BLaER1 (cell line): ENCODE measurements at regions not wholly inside any gene's neighbourhood (a gene's known extent, or its start where the extent isn't known, plus 50 kb on each side); places are given as distances from the start of the nearest gene placed in this dataset.
A peak's percentile ranks its signal among the peaks of the same experiment; 100 is the strongest.

ENCODE experiments used
- H3K27ac ChIP-seq: shearing (Covaris generic); formaldehyde crosslinking; 2 replicates; pipeline ENCODE4 v1.8.1; 2022
- H3K27me3 ChIP-seq: shearing (Covaris generic); formaldehyde crosslinking; 2 replicates; pipeline ENCODE4 v1.8.1; 2022
- H3K36me3 ChIP-seq: shearing (Covaris generic); formaldehyde crosslinking; 2 replicates; pipeline ENCODE4 v1.8.1; 2022
- H3K4me1 ChIP-seq: shearing (Covaris generic); formaldehyde crosslinking; 2 replicates; pipeline ENCODE4 v1.8.1; 2022
- H3K4me2 ChIP-seq: shearing (Covaris generic); formaldehyde crosslinking; 2 replicates; pipeline ENCODE4 v1.8.1; 2022
- H3K4me3 ChIP-seq: shearing (Covaris generic); formaldehyde crosslinking; 2 replicates; pipeline ENCODE4 v1.8.1; 2022
- H3K9ac ChIP-seq: shearing (Covaris generic); formaldehyde crosslinking; 2 replicates; pipeline ENCODE4 v1.8.1; 2022
- H3K9me3 ChIP-seq: shearing (Covaris generic); formaldehyde crosslinking; 2 replicates; pipeline ENCODE4 v1.8.1; 2022
- H4K20me1 ChIP-seq: shearing (Covaris generic); formaldehyde crosslinking; 2 replicates; pipeline ENCODE4 v1.8.1; 2022
- Cebpa-rat ChIP-seq: shearing (Covaris generic); IDR thresholded peaks from 2 replicates; pipeline ENCODE4 v1.8.1; 2022

- no peak overlapping the region for H3K9ac ChIP-seq
- peaks cover 32% of the 10 kb centered on the region for H3K9me3 ChIP-seq
- no peak overlapping the region for H3K27ac ChIP-seq
- H3K36me3 ChIP-seq = no peaks in the 10 kb centered on the region
- TF ChIP-seq Cebpa-rat = no peak
- no peaks in the 10 kb centered on the region for H4K20me1 ChIP-seq
- no peak overlapping the region for H3K4me3 ChIP-seq
- no peak overlapping the region for H3K4me2 ChIP-seq
- no peaks in the 10 kb centered on the region for H3K4me1 ChIP-seq
- H3K27me3 ChIP-seq = no peaks in the 10 kb centered on the region
Observed at GRCh38 chr2:7765236-7765635, 848.0 kb downstream of the RNF144A start.

- Histone ChIP-seq H4K20me1 (no peaks in the 10 kb centered on the region), H3K27me3 (no peaks in the 10 kb centered on the region), H3K4me1 (no peaks in the 10 kb centered on the region), H3K9me3 (peaks cover 32% of the 10 kb centered on the region), H3K9ac (no peak overlapping the region), H3K36me3 (no peaks in the 10 kb centered on the region), H3K4me2 (no peak overlapping the region), H3K27ac (no peak overlapping the region), H3K4me3 (no peak overlapping the region)
- no peak for TF ChIP-seq Cebpa-rat
Observed at GRCh38 chr2:7766088-7766722, 849.0 kb downstream of the RNF144A start.

DNA sequence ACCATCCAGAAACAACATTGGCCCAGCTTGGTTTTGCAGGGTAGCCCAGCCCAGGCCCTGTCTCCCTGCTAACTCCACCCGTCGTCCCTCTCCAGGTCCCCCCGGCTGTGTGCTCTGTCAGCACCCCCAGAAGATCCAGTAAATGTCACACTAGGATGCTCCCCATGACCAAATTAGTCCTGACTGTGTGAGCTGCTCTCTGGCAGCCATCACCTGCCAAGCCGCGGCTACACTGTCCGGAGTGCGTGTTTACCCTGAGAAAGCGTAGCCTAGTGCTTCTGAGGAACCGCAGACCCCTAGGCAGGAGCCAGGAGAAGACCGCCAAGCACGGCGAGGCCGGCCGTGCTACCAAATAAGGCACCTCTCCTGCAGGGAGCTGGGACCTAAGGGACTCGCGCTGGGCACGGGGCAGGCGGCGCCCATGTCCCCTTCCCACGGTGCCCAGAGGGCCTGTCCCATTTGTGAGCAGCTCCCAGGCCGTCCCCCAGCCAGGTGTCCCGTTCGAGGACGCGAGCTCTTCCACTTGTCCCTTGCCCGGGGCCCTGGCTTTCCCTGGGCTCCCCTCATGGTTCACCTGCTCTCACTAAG, 849.9 kb downstream of the RNF144A start:
- Histone ChIP-seq H3K4me3 (no peak overlapping the region), H3K27ac (no peak overlapping the region), H3K4me2 (no peak overlapping the region), H3K36me3 (no peaks in the 10 kb centered on the region), H3K9ac (no peak overlapping the region), H3K4me1 (no peaks in the 10 kb centered on the region), H3K27me3 (no peaks in the 10 kb centered on the region), H4K20me1 (no peaks in the 10 kb centered on the region), H3K9me3 (peaks cover 32% of the 10 kb centered on the region)
- no peak for TF ChIP-seq Cebpa-rat

- no peak for TF ChIP-seq Cebpa-rat
- H3K9me3 ChIP-seq = peaks cover 26% of the 10 kb centered on the region
- H3K27ac ChIP-seq = no peak overlapping the region
- no peak overlapping the region for H3K9ac ChIP-seq
- no peaks in the 10 kb centered on the region for H3K27me3 ChIP-seq
- H3K4me2 ChIP-seq = no peak overlapping the region
- no peaks in the 10 kb centered on the region for H4K20me1 ChIP-seq
- H3K4me3 ChIP-seq = no peak overlapping the region
- no peaks in the 10 kb centered on the region for H3K4me1 ChIP-seq
- H3K36me3 ChIP-seq = no peaks in the 10 kb centered on the region
Observed at GRCh38 chr2:7767902-7768301, 850.7 kb downstream of the RNF144A start.

DNA sequence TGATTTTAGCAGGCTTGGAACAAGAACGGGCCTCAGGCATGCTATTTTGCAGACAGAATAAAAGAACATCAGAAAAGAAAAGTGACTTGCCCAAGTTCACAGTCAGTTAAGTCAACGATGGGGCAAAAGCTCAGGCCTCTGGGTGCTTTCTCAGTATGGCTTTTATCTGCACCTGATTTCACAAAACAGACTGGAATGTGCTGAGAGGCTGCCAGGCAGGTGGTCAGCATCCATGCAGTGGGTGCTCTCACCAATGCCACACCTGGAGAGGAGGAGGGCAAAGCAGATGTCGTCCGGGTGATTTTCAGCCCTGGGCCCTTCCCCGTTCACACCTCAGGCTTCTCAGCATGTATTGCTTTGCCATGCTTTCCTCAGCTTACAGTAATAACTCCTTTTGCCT, 854.6 kb downstream of the RNF144A start:
- no peak overlapping the region for H3K27ac ChIP-seq
- TF ChIP-seq Cebpa-rat = no peak
- no peak overlapping the region for H3K4me3 ChIP-seq
- no peak overlapping the region for H3K9ac ChIP-seq
- no peak overlapping the region for H3K4me2 ChIP-seq
- no peaks in the 10 kb centered on the region for H4K20me1 ChIP-seq
- no peaks in the 10 kb centered on the region for H3K27me3 ChIP-seq
- peaks cover 7% of the 10 kb centered on the region; the same call in 1 of the 2 replicates for H3K9me3 ChIP-seq
- peaks cover 10% of the 10 kb centered on the region for H3K4me1 ChIP-seq
- H3K36me3 ChIP-seq = no peaks in the 10 kb centered on the region

- Histone ChIP-seq H3K9ac (no peak overlapping the region), H4K20me1 (no peaks in the 10 kb centered on the region), H3K4me1 (peaks cover 10% of the 10 kb centered on the region), H3K36me3 (no peaks in the 10 kb centered on the region), H3K4me3 (no peak overlapping the region), H3K27me3 (no peaks in the 10 kb centered on the region), H3K27ac (no peak overlapping the region), H3K4me2 (peak overlapping the region; percentile 11), H3K9me3 (peaks cover 4% of the 10 kb centered on the region; the same call in 1 of the 2 replicates)
- no peak for TF ChIP-seq Cebpa-rat
Observed at GRCh38 chr2:7773362-7774360, 856.4 kb downstream of the RNF144A start.

GRCh38 chr2:7774481-7774880, 857.3 kb downstream of the RNF144A start:
- no peaks in the 10 kb centered on the region for H3K27me3 ChIP-seq
- no peak for TF ChIP-seq Cebpa-rat
- H3K4me3 ChIP-seq = no peak overlapping the region
- H3K9me3 ChIP-seq = no peaks in the 10 kb centered on the region
- H3K9ac ChIP-seq = no peak overlapping the region
- H3K27ac ChIP-seq = no peak overlapping the region
- H3K36me3 ChIP-seq = no peaks in the 10 kb centered on the region
- no peaks in the 10 kb centered on the region for H4K20me1 ChIP-seq
- H3K4me1 ChIP-seq = peaks cover 10% of the 10 kb centered on the region
- H3K4me2 ChIP-seq = no peak overlapping the region

DNA sequence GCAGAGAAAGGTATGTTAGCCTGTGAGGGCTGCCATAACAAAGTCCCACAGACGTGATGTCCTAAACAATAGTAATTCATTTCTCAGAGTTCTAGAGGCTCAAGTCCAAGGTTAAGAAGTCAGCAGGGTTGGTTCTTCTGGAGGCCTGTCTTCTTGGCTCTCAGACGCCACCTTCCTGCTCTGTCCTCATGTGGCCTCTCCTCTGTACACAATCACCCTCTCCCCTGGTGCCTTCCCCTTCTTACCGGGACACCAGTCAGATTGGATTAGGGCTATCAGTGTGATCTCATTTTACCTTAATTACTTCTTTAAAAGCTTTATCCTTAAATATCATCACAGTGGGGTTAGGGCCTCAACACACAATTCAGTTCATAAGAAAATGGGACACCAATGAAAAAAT, 860.5 kb downstream of the RNF144A start:
- H3K4me3 ChIP-seq = no peak overlapping the region
- no peaks in the 10 kb centered on the region for H4K20me1 ChIP-seq
- no peak overlapping the region for H3K9ac ChIP-seq
- no peak overlapping the region for H3K4me2 ChIP-seq
- no peak for TF ChIP-seq Cebpa-rat
- H3K36me3 ChIP-seq = no peaks in the 10 kb centered on the region
- no peaks in the 10 kb centered on the region for H3K27me3 ChIP-seq
- peaks cover 10% of the 10 kb centered on the region for H3K4me1 ChIP-seq
- no peak overlapping the region for H3K27ac ChIP-seq
- H3K9me3 ChIP-seq = no peaks in the 10 kb centered on the region

DNA sequence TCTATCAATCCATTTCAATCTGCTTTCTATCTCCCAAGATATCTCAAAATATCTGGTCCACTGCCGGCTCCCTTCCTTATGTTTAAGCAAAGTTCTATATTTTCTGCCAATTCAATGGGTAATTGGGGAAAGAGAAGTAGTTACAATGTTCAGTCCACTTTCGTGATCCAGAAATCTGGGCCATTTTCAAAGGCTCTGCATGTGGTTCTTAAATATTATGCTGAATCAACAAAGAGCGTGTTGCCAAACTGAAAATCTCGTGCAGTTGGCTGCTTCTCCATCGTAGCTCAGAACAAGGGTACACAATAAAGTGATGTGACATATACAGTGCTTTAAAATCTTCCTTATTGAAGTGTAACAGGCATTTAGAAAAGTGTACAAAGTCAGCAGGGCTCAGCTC, 863.1 kb downstream of the RNF144A start:
- no peak for TF ChIP-seq Cebpa-rat
- H3K4me1 ChIP-seq = no peaks in the 10 kb centered on the region
- no peak overlapping the region for H3K4me3 ChIP-seq
- no peaks in the 10 kb centered on the region for H3K27me3 ChIP-seq
- H3K36me3 ChIP-seq = no peaks in the 10 kb centered on the region
- no peaks in the 10 kb centered on the region for H3K9me3 ChIP-seq
- H3K4me2 ChIP-seq = no peak overlapping the region
- no peaks in the 10 kb centered on the region for H4K20me1 ChIP-seq
- no peak overlapping the region for H3K27ac ChIP-seq
- no peak overlapping the region for H3K9ac ChIP-seq

GRCh38 chr2:7785700-7786099, 868.5 kb downstream of the RNF144A start:
- no peak overlapping the region for H3K4me2 ChIP-seq
- TF ChIP-seq Cebpa-rat = no peak
- H3K36me3 ChIP-seq = no peaks in the 10 kb centered on the region
- H3K4me1 ChIP-seq = no peaks in the 10 kb centered on the region
- no peak overlapping the region for H3K4me3 ChIP-seq
- no peaks in the 10 kb centered on the region for H3K9me3 ChIP-seq
- no peak overlapping the region for H3K27ac ChIP-seq
- no peaks in the 10 kb centered on the region for H4K20me1 ChIP-seq
- H3K27me3 ChIP-seq = no peaks in the 10 kb centered on the region
- no peak overlapping the region for H3K9ac ChIP-seq
